DMS153 (cell line): ENCODE measurements at regions not wholly inside any gene's neighbourhood (a gene's known extent, or its start where the extent isn't known, plus 50 kb on each side); places are given as distances from the start of the nearest gene placed in this dataset.

Source experiments
- DNase-seq: peaks from one replicate; lab custom pipeline; 2025; lab: John Stamatoyannopoulos, UW

- DNase-seq: no peak
Observed at GRCh38 chr5:2129568-2130272, 247.0 kb upstream of the IRX4 start.

GRCh38 chr5:2128686-2129355, 246.1 kb upstream of the IRX4 start:
- DNase-seq: no peak

- no peak for DNase-seq
Observed at GRCh38 chr5:2126512-2126911, 243.8 kb upstream of the IRX4 start.

- DNase-seq: no peak
Observed at GRCh38 chr5:2125901-2126265, 243.2 kb upstream of the IRX4 start.

- no peak for DNase-seq
Observed at GRCh38 chr5:2125171-2125900, 242.6 kb upstream of the IRX4 start.

- DNase-seq: no peak
Observed at GRCh38 chr5:2124434-2125170, 241.9 kb upstream of the IRX4 start.

- DNase-seq: no peak
Observed at GRCh38 chr5:2123874-2124273, 241.1 kb upstream of the IRX4 start.

GRCh38 chr5:2120361-2120760, 237.6 kb upstream of the IRX4 start:
- no peak for DNase-seq

GRCh38 chr5:2119573-2119972, 236.8 kb upstream of the IRX4 start:
- DNase-seq: no peak

- DNase-seq: no peak
Observed at GRCh38 chr5:2113348-2114131, 230.8 kb upstream of the IRX4 start.

GRCh38 chr5:2112173-2113025, 229.7 kb upstream of the IRX4 start:
- peak; percentile 94 for DNase-seq

- peak; percentile 58 for DNase-seq
Observed at GRCh38 chr5:2111569-2112105, 228.9 kb upstream of the IRX4 start.

GRCh38 chr5:2110934-2111462, 228.3 kb upstream of the IRX4 start:
- DNase-seq: no peak

GRCh38 chr5:2110137-2110933, 227.6 kb upstream of the IRX4 start:
- no peak for DNase-seq

GRCh38 chr5:2109566-2109965, 226.8 kb upstream of the IRX4 start:
- DNase-seq: peak; percentile 80

- DNase-seq: no peak
Observed at GRCh38 chr5:2106721-2107120, 224.0 kb upstream of the IRX4 start.

GRCh38 chr5:2105141-2105540, 222.4 kb upstream of the IRX4 start:
- no peak for DNase-seq

- no peak for DNase-seq
Observed at GRCh38 chr5:2103940-2104339, 221.2 kb upstream of the IRX4 start.
